GM21717 (cell line): ENCODE measurements at regions not wholly inside any gene's neighbourhood (a gene's known extent, or its start where the extent isn't known, plus 50 kb on each side); places are given as distances from the start of the nearest gene placed in this dataset.
"Not testable (repeated sequence)": the region's sequence is repeated elsewhere in the genome, so short reads cannot be mapped to it uniquely, and the experiment has no call there.

ENCODE experiments used
- ATAC-seq: cut with Tn5 transposase; IDR thresholded peaks from one replicate; pipeline ENCODE4 v1.9.1; 2021; ENCODE audit warnings: mild to moderate bottlenecking, moderate library complexity; ENCODE audit not compliant: unreplicated experiment

DNA sequence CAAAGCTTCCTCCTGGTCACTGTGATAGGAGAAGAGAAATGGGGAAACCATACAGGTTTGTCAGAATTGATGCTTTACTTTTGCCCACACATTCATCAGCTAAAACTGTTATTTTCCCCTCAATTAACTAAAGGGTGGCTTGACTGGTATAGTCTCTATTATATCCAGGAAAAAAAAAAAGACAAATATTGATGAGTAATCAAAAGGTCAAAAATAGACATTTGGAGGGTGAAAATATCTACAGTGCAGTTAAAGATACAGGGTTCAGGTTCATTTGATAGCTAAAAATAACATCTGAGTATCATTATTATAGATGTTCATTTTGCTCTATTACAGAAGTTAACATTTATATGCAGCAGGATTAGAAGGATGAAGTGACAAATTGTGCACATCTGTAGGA lies 577.6 kb upstream of the FAM98A start:
- no peak for ATAC-seq

DNA sequence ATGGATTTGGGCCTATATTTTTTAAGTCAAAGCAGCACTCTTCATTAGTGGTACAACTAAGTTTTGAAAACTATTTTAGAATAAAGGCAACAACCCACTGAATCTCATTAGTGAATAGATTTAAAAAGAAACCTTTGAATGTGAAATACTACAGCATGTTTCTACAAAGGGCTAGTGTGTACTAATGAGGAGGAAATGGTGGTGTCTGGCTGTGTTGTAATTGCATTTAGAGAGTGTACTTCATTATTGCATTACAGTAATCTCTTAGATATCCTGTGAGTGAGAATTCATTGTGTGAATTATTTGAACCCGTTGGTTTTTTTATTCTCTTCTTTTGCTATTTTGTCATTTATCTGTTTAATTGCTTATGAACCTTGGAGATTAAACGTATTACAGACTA lies 575.4 kb upstream of the FAM98A start:
- no peak for ATAC-seq

DNA sequence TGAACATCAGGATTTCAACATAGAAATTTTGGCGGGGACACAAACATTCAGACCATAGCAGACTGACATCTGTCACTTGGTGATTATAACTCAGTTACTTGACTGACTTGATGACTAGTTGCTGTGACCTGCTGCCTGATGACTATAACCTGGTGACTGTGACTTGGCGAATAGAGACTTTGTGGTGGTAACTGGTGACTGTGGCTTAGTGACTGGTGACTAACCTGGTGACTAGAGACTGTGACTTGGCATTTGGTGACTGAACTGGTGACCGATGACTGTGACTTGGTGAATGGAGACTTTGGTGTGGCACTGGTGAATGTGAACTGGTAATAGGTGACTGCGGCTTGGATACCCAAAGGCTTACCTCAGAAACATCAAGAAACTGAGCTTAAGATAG lies 563.1 kb upstream of the FAM98A start:
- no peak for ATAC-seq

DNA sequence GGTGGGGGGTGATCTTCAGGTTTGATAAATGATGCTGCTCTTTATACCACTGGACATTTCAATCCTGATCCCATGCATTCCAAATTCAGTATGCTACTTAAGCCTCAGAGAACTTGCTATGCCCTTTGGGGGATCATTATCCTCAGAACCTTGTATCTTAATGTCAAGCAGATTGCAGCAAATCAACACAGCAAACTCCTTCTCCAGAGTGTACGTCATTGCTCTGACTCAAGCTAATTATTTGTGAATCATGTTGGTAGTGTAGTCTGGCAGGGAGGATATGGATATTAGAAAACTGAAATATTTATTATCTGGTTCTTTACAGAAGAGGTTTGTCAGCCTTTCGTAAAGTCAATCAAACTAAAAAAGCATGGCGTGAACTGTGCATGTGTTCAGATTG lies 562.5 kb upstream of the FAM98A start:
- ATAC-seq, result no peak

DNA sequence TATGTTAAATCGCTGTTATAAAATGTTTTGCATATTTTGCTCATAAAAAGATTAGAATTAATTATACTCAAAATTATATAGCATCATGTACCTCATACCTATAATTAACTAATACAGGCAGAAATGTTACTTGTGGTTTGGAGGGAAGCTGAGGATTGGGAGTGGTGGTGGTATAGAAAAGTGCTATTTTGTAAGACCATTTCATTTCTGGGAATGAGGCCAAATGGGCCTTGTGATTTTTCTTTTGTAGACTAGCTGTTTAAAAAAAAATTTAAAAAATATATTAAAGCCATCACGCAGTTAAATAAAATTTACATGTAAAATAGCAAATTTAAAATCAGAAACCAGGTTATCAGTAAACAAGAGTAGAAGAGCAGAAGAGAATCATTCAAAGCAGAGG lies 560.8 kb upstream of the FAM98A start:
- no peak for ATAC-seq

DNA sequence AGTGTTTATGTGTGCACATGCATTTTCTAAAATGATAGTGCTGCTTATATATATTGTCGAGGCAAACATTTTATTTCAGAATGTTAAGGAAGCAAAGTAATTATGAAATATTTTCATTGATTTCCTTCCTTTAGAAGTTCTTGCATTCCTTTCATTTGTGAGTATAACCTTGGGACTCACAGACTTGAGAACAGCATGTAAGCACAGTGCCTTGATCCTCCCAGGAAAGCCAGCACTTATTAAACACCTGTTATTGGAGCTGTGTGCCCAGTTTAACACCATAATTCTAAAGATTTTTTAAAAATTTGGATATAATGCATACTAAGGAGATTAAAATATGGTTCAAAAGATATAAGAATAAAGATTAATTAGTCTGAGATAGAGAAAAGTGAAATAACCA lies 554.4 kb upstream of the FAM98A start:
- no peak for ATAC-seq

DNA sequence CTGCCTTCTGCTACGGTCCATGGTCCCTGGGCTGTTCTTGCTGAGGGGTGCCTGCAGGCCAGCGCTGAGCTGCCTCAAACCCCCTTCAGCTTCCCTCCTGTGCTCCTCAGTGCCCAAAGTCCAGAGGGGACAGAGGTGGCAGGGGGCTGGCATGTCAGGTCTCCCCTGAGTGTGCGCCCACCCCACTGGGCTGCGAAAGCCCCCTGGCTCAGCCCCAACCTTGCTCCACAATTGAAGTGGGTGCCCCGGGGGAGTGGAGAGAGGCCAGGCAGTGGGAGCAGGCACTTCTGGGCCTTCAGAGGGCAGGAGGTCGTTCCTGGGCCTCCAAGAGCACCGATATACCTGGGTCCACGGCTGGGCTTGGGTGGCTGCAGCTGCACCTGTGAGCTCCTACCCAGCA lies 548.7 kb upstream of the FAM98A start:
- ATAC-seq, result no peak

DNA sequence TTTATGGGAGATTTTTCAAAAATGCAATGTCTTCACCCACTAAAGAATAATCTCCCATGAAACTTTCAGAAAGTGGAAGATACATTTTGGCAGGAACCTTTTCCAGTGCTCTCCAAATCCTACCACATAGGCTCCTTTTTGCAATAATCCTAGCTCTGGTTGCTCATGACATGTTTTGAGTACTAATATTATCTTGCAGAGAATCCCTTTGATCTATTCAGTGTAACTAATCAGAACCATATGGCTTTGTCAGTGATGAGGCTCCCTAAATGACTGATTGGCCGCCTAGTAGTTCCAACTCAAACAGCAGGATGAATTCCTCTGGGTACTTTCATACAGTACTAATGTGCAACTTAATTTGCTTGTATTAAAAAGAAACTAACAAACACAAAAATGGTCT lies 544.0 kb upstream of the FAM98A start:
- no peak for ATAC-seq

DNA sequence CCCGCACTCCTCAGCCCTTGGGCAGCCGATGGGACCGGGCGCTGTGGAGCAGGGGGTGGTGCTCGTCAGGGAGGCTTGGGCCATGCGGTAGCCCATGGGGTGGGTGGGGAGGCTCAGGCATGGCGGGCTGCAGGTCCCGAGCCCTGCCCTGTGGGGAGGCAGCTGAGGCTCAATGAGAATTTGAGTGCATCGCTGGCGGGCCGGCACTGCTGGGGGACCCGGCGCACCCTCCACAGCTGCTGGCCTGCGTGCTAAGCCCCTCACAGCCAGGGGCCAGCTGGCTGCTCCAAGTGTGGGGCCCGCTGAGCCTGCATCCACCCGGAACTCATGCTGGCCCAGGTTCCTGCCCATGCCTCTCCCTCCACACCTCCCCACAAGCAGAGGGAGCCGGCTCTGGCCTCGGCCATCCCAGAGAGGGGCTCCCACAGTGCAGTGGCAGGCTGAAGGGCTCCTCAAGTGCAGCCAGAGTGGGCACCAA lies 543.5 kb upstream of the FAM98A start:
- not testable (repeated sequence) for ATAC-seq

DNA sequence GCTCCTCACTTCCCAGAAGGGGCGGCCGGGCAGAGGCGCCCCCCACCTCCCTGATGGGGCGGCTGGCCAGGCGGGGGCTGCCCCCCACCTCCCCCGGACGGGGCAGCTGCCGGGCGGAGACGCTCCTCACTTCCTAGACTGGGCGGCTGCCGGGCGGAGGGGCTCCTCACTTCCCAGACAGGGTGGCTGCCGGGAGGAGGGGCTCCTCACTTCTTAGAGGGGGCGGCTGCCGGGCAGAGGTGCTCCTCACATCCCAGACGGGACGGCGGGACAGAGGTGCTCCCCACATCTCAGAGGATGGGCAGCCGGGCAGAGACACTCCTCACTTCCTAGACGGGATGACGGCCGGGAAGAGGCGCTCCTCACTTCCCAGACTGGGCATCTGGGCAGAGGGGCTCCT lies 534.0 kb upstream of the FAM98A start:
- not testable (repeated sequence) for ATAC-seq

DNA sequence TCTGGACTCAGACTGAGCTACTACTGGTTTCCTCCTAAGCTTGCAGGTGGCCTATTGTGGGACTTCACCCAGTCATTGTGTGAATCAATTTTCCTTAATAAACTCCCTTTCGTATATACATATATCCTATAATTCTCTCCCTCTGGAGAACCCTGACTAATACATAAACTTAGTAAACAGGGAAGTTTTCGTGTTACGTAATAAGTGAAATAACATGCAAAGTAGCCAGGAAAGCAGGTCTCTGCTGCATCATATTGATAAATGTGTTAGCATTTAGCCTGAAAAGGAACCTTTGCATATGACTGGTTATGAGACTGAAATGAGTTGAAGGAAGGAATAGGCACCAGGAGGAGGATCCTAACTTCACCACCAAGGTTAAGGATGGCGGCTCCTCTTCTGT lies 527.2 kb upstream of the FAM98A start:
- ATAC-seq, result no peak

DNA sequence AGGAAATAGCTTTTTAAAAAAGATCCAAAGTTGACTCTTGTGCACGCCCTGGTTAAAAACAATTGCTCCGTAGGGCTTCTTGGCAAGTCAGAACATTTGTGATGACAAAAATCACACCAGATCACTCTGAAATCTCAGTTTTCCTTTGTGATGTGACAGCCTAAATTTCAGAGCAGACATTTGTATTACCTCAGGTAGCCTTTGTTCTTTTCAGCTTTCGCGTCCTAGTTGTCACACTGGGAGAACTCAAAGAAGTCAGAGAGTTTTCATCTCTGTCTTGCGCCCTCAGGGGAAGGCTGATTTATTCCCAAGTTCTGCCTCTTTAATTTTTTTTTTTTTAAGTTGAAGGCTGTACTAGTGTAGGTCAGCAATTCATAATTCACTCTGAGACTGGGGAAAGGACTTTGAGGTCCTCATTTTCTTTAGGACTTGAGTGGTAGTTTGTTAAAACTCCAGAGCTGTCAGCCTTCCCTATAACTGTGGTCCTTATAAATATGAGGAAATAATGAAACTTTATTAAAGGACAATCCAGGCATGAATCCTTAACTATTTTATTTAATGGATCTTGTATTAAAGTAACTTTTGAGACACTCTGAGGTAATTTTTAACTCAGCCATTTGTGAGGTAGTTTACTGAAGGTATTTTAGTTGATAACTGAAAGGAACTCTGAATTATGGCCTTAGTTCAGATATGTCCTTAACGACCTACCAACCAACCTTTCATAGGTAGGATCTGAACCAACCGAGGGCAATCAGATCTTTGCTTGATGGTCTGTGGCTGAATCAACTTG lies 525.1 kb upstream of the FAM98A start:
- ATAC-seq, result no peak

DNA sequence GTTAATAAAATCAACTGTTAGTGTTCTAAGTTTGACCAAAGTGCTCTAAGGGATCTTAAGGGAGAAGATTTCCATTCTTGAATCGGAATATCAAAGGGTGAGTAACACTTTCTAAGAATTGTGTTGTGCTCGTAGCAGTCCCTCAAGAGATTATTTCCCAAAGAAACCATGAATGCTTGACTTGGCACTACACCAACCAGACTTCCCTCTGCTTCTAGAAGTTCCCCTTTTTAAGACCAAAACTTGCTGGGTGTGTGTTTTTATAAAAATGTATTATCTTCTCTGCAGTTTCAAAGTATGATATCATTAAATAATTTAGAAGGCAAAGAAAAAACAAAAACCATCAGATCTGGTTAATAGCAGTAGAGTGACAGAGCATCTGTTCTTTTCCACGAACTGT lies 522.0 kb upstream of the FAM98A start:
- no peak for ATAC-seq

DNA sequence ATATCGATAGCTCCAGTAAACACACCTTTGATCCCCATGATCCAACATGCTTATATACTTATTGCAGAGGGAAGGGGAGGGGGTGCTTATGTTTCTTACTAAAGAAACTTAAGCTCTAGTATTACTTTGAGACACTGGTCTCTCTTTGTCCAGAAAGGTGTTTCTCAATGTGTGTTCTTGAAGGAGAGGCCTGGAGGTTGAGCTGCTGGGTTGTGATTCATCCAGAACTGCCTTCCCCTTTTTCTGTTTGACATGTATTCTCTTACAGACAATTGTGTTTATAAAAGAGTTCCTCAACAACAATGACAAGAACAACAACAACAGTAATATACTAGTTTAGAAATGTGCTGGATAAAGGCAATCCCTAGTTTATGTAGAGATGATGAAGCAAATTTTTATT lies 516.0 kb upstream of the FAM98A start:
- no peak for ATAC-seq

DNA sequence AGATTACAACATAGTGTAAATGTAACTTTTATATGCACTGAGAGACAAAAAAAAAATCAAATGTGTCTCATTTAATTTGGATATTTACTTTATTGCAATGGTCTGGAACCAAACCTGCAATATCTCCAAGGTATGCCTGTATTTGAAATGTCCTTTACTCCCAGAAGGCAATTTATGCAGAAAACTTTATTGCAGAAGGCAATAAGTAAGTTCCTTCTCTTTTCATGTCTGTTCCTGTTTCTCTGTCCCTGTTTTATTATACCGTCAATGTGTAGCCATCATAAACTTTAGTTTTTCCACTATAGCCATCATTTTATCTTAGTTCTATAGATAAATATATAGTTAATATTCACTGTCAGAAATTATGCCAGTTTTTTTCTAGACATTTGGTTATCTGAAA lies 513.1 kb upstream of the FAM98A start:
- no peak for ATAC-seq

DNA sequence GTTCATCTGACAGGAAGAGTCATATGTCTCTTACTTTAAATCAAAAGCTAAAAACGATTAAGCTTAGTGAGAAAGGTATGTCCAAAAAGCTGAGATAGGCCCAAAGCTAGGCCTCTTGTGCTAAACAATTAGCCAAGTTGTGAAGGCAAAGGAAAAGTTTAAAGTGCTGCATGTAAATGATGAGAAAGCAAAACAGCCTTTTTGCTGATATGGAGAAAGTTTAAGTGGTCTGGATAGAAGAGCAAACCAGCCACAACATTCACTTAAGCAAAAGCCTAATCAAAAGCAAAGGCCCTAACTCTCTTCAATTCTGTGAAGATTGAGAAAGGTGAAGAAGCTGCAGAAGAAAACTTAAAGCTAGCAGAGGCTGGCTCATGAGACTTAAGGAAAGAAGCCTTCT lies 511.3 kb upstream of the FAM98A start:
- no peak for ATAC-seq

DNA sequence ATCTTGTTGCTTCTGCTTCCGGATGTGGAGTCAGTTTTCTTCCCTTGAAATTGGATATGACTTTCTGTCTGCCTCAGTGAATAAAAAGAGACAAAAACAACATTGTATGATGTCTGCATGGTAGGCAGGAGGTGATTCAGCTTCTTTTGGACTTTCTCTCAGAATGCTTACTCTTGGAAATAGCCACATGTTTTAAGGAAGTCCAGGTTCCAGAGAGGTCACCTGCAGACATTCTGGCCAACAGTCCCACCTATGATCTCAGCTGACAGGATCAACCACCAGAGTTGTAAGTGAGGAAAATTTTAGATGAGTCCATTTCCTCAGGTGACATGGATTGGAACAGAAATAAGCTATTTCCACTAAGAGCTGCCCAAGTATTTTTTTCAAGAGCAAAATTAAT lies 508.7 kb upstream of the FAM98A start:
- no peak for ATAC-seq

DNA sequence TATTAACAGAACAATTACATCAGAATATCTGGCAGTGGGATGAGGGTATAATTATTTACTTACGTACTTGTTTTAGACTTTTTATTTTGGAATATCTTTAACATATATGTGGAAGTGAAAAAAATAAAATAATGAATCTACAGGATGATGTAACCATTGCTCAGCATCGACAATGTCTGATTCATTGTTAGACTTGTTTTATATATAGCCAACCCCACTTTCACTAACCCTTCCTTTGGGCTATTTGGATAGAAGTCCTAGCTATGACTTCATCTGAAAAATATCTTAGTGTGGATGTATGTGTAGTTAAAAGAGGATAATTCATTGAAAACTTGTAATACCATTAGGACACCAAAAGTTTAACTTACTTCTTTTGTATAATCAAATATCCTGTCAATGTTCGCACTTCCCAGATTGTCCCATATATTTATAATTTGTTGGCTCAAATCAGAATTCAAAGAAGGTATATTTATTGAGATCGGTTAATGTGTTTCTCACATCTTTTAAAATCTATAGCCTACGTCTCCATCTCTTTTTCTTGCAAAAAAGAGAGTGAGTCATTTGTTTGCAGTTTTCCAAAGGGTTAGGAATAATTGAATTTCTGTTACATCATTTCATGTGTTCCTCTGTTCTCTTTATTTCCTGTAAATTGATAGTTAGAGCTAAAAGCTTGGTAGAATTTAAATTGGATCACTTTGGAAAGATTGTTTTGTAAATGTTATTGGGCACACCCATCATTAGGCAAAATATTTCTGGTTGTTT lies 506.1 kb upstream of the FAM98A start:
- ATAC-seq, result no peak

DNA sequence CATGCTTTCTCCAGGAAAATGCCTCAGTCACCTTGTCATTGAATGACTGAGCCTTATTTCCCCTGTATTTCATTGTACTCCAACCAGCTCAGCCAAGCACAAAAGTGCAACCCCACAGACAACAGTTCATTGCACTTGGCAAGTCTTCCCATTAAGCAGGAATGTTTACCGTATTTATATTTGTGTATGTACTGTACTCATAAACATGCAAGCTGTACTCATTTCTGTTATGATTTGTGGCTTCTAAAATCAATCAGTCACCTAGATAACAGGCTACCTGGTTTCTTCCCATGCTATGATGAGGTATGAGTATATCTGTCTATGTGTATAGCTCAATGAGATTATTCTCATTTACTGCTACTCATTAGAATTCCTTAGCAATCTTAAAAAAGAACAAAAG lies 505.5 kb upstream of the FAM98A start:
- no peak for ATAC-seq

DNA sequence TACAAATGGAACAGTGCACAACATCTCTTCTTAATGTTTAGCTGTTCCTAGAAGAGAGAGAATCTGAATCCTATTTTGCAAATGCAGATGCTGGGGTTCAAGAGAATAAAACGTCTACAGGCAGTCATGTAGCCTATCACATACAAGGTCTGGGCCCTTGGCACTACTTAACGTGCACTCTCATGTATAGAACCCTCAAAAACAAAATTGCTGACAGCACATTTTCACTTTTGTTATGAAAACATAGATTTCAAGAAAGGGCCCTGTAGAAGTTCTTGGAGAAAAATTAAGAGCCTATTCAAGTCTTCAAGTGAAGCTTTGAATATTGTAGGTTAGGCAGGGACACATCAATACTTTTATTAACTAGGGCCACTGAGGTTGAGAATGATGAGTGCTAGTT lies 504.3 kb upstream of the FAM98A start:
- ATAC-seq, result no peak

DNA sequence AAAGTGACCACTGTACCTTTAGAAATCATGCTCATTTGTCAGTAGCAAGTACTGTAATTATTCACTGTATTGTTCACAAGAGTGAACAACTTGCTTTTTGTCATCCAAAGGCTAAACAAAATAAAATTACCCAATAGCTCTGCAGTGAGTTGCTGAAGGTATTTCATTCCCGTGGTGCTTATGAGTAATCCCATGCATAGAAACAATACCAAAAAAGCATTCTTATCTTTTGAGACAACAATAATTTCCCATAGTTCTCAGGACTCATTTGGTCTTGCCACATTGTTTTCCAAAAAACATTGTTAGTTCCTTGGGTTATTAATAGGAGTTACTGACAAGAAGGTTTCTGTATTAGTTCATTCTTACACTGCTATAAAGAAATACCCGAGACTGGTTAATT lies 503.2 kb upstream of the FAM98A start:
- no peak for ATAC-seq

DNA sequence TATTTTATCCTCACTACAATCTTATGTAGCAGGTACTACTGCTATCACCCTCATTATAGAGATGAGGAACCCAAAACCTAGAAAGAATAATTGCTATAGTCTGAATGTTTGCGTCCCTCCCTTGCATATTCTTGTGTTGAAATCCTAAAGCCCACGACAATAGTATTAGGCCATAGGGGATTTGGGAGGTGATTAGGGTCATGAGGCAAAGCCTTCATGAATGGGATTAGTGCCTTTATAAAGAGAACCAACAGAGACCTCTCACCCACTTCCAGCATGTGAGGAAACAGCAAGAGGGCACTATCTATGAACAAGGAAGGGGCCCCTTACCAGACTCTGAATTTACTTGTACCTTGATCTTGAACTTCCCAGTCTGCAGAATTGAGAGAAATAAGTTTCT lies 500.3 kb upstream of the FAM98A start:
- no peak for ATAC-seq
